Type B pancreatic cell (in vitro differentiated cells): ENCODE measurements at regions not wholly inside any gene's neighbourhood (a gene's known extent, or its start where the extent isn't known, plus 50 kb on each side); places are given as distances from the start of the nearest gene placed in this dataset.
"Not testable (repeated sequence)": the region's sequence is repeated elsewhere in the genome, so short reads cannot be mapped to it uniquely, and the experiment has no call there.

Experiments
- DNase-seq: peaks from one replicate; pipeline ENCODE4 v3.0.0; 2021; ENCODE audit warnings: mixed read lengths; ENCODE audit not compliant: unreplicated experiment; ENCODE audit errors: extremely low spot score
- H3K27ac Mint-ChIP-seq: 2 replicates; pipeline ENCODE4 v1.8.0; 2021; ENCODE audit warnings: mild to moderate bottlenecking, mixed read lengths
- H3K27me3 Mint-ChIP-seq: 2 replicates; pipeline ENCODE4 v1.8.0; 2021; ENCODE audit warnings: mixed read lengths
- H3K36me3 Mint-ChIP-seq: 2 replicates; pipeline ENCODE4 v1.8.0; 2021; ENCODE audit warnings: mixed read lengths
- H3K4me1 Mint-ChIP-seq: one replicate; pipeline ENCODE4 v1.8.0; 2021; ENCODE audit warnings: mixed read lengths; ENCODE audit not compliant: unreplicated experiment
- H3K4me3 Mint-ChIP-seq: 2 replicates; pipeline ENCODE4 v1.8.0; 2021; ENCODE audit warnings: mild to moderate bottlenecking, mixed read lengths
- H3K9me3 Mint-ChIP-seq: 2 replicates; pipeline ENCODE4 v1.8.0; 2021; ENCODE audit warnings: mixed read lengths
- CTCF ChIP-seq: fragments of 200-600 bp; sonication (generic); conservative IDR thresholded peaks from 2 replicates; pipeline ENCODE4 v1.5.0; 2021; ENCODE audit warnings: antibody characterized with exemption, mild to moderate bottlenecking

GRCh38 chr5:85614489-85614888 lies 1003.3 kb upstream of the COX7C start:
- H3K4me1 Mint-ChIP-seq: no peaks in the 10 kb centered on the region
- DNase-seq: no peak
- no peak overlapping the region for H3K4me3 Mint-ChIP-seq
- TF ChIP-seq CTCF: no peak
- no peak overlapping the region for H3K27ac Mint-ChIP-seq
- H3K9me3 Mint-ChIP-seq: no peaks in the 10 kb centered on the region
- H3K27me3 Mint-ChIP-seq: no peaks in the 10 kb centered on the region
- no peaks in the 10 kb centered on the region for H3K36me3 Mint-ChIP-seq

GRCh38 chr5:85621668-85622067 lies 996.1 kb upstream of the COX7C start:
- no peaks in the 10 kb centered on the region for H3K4me1 Mint-ChIP-seq
- no peak overlapping the region for H3K27ac Mint-ChIP-seq
- TF ChIP-seq CTCF: no peak
- H3K36me3 Mint-ChIP-seq: no peaks in the 10 kb centered on the region
- H3K27me3 Mint-ChIP-seq: no peaks in the 10 kb centered on the region
- no peaks in the 10 kb centered on the region for H3K9me3 Mint-ChIP-seq
- no peak overlapping the region for H3K4me3 Mint-ChIP-seq
- no peak for DNase-seq

- no peak for DNase-seq
- Mint-ChIP-seq H3K4me1 (no peaks in the 10 kb centered on the region), H3K9me3 (no peaks in the 10 kb centered on the region), H3K27me3 (no peaks in the 10 kb centered on the region), H3K4me3 (no peak overlapping the region), H3K27ac (no peak overlapping the region), H3K36me3 (no peaks in the 10 kb centered on the region)
- no peak for TF ChIP-seq CTCF
Observed at GRCh38 chr5:85628153-85628552, 989.6 kb upstream of the COX7C start.

GRCh38 chr5:85638495-85639125 lies 979.1 kb upstream of the COX7C start:
- H3K27me3 Mint-ChIP-seq, H3K4me1 Mint-ChIP-seq, H3K36me3 Mint-ChIP-seq, H3K9me3 Mint-ChIP-seq, DNase-seq, H3K27ac Mint-ChIP-seq: not testable (repeated sequence)
- peak overlapping the region; percentile 65 for H3K4me3 Mint-ChIP-seq

- Mint-ChIP-seq H3K27ac (no peak overlapping the region), H3K4me3 (no peak overlapping the region)
Observed at GRCh38 chr5:85646036-85646435, 971.7 kb upstream of the COX7C start.

GRCh38 chr5:85646641-85647040 lies 971.1 kb upstream of the COX7C start:
- TF ChIP-seq CTCF: no peak

More at GRCh38 chr5:85646036-85646435, 971.7 kb upstream of the COX7C start:
- H3K36me3 Mint-ChIP-seq: no peaks in the 10 kb centered on the region
- no peaks in the 10 kb centered on the region for H3K4me1 Mint-ChIP-seq
- no peaks in the 10 kb centered on the region for H3K27me3 Mint-ChIP-seq
- TF ChIP-seq CTCF: no peak
- no peak for DNase-seq
- no peaks in the 10 kb centered on the region for H3K9me3 Mint-ChIP-seq

More at GRCh38 chr5:85646641-85647040, 971.1 kb upstream of the COX7C start:
- no peak overlapping the region for H3K4me3 Mint-ChIP-seq
- H3K27me3 Mint-ChIP-seq: no peaks in the 10 kb centered on the region
- H3K4me1 Mint-ChIP-seq: no peaks in the 10 kb centered on the region
- no peaks in the 10 kb centered on the region for H3K36me3 Mint-ChIP-seq
- no peaks in the 10 kb centered on the region for H3K9me3 Mint-ChIP-seq
- DNase-seq: no peak
- no peak overlapping the region for H3K27ac Mint-ChIP-seq
